H1 (cell line): ENCODE measurements at regions not wholly inside any gene's neighbourhood (a gene's known extent, or its start where the extent isn't known, plus 50 kb on each side); places are given as distances from the start of the nearest gene placed in this dataset.

ENCODE experiments used
- CREB1 ChIP-seq: IDR thresholded peaks from 2 replicates; pipeline ENCODE4 v1.6.1; 2012; ENCODE audit warnings: inconsistent platforms
- EP300 ChIP-seq, 2 experiments: IDR thresholded peaks; 1 replicate in 1 of 2; 2 replicates in 1 of 2; pipeline ENCODE4 v1.6.1; 2011 to 2012; ENCODE audit warnings: low read depth in 2 of 2, low read length in 2 of 2, mild to moderate bottlenecking in 2 of 2, borderline replicate concordance in 1 of 2, inconsistent platforms in 1 of 2, moderate library complexity in 1 of 2
- GABPA ChIP-seq: IDR thresholded peaks from 2 replicates; pipeline ENCODE4 v1.6.1; 2011; ENCODE audit warnings: mild to moderate bottlenecking, low read length, moderate library complexity, borderline replicate concordance; ENCODE audit not compliant: insufficient read depth
- KDM1A ChIP-seq: fragments of 200-600, 300-600 bp; sonication (generic); IDR thresholded peaks from 2 replicates; pipeline ENCODE4 v1.7.1; 2016; ENCODE audit warnings: mild to moderate bottlenecking, low read length, borderline replicate concordance
- PHF8 ChIP-seq: fragments of 200-600 bp; sonication (generic); conservative IDR thresholded peaks from 2 replicates; pipeline ENCODE4 v1.7.1; 2012; ENCODE audit warnings: low read depth, mild to moderate bottlenecking, inconsistent platforms, low read length, moderate library complexity
- POLR2A ChIP-seq, 2 experiments: IDR thresholded peaks; 1 replicate in 1 of 2; 2 replicates in 1 of 2; pipeline ENCODE4 v1.6.1; 2011; ENCODE audit warnings: low read depth in 2 of 2, low read length in 2 of 2, mild to moderate bottlenecking in 2 of 2; ENCODE audit errors: control extremely low read depth in 1 of 2
- POLR2AphosphoS5 ChIP-seq: IDR thresholded peaks from 2 replicates; pipeline ENCODE4 v1.6.1; 2011; ENCODE audit warnings: low read depth, low read length
- POU5F1 ChIP-seq: IDR thresholded peaks from 2 replicates; pipeline ENCODE4 v1.6.1; 2011; ENCODE audit warnings: low read depth, mild to moderate bottlenecking, low read length, moderate library complexity
- SRF ChIP-seq: IDR thresholded peaks from 2 replicates; pipeline ENCODE4 v1.6.1; 2011; ENCODE audit warnings: mild to moderate bottlenecking, low read depth, low read length, moderate library complexity
- TF ChIP-seq, protein P1 (sequence below), 3 experiments: IDR thresholded peaks; 1 replicate in 2 of 3; 2 replicates in 1 of 3; pipeline versions ENCODE4 v1.5.1 to v1.6.1; 2011; ENCODE audit warnings: low read length in 3 of 3, mild to moderate bottlenecking in 3 of 3, inconsistent platforms in 2 of 3, low read depth in 1 of 3, moderate library complexity in 1 of 3; ENCODE audit not compliant: insufficient read depth in 1 of 3; ENCODE audit errors: control extremely low read depth in 1 of 3

DNA sequence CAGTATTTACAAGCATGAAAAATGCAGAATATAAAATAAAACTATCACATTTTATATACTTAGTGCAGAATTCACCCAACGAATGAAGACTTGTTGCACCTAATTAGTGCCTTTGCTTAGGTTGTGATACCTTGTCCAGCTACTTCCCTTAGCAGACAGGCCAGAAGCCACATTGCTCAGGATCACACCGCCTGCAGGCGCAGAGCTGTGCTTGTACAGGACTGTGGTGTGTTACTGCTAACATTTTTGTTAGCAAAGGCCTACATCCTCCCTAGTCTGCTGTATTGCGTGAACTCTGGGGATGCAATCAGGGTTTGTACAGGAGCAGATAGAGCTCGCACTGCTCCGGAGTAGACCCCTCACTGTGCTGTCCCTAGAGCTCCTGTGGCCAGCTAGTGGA is 336.9 kb downstream of the CBLN2 start:
- TF ChIP-seq, protein P1, sequence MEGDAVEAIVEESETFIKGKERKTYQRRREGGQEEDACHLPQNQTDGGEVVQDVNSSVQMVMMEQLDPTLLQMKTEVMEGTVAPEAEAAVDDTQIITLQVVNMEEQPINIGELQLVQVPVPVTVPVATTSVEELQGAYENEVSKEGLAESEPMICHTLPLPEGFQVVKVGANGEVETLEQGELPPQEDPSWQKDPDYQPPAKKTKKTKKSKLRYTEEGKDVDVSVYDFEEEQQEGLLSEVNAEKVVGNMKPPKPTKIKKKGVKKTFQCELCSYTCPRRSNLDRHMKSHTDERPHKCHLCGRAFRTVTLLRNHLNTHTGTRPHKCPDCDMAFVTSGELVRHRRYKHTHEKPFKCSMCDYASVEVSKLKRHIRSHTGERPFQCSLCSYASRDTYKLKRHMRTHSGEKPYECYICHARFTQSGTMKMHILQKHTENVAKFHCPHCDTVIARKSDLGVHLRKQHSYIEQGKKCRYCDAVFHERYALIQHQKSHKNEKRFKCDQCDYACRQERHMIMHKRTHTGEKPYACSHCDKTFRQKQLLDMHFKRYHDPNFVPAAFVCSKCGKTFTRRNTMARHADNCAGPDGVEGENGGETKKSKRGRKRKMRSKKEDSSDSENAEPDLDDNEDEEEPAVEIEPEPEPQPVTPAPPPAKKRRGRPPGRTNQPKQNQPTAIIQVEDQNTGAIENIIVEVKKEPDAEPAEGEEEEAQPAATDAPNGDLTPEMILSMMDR (IDR thresholded peaks at IDR 0.05; ENCODE audit: control extremely low read depth in 1 of 3, insufficient read depth in 1 of 3, low read depth in 1 of 3, low read length in 3 of 3): no peak
- TF ChIP-seq PHF8 (no peak), POLR2A (IDR thresholded peaks at IDR 0.05; ENCODE audit: control extremely low read depth in 1 of 2, low read depth in 2 of 2, low read length in 2 of 2) (no peak), KDM1A (no peak), POU5F1 (no peak), POLR2AphosphoS5 (no peak), EP300 (IDR thresholded peaks at IDR 0.05; ENCODE audit: borderline replicate concordance in 1 of 2, low read depth in 2 of 2, low read length in 2 of 2) (no peak), SRF (no peak), CREB1 (no peak), GABPA (no peak)
